Activated naive CD8-positive, alpha-beta T cell treated with anti-CD3 and anti-CD28 coated beads, Interleukin-2, amount 50 U/mL, for 16 hours (primary cell): ENCODE measurements at regions not wholly inside any gene's neighbourhood (a gene's known extent, or its start where the extent isn't known, plus 50 kb on each side); places are given as distances from the start of the nearest gene placed in this dataset.

Experiments
- DNase-seq: peaks from one replicate; pipeline ENCODE4 v3.0.0-alpha.2; 2020; ENCODE audit warnings: low read depth, low spot score

- no peak for DNase-seq
These were observed 142.5 kb upstream of the ARID2 start for GRCh38 chr12:45587012-45587411.

GRCh38 chr12:45587877-45588533 lies 141.5 kb upstream of the ARID2 start:
- DNase-seq: no peak

GRCh38 chr12:45590646-45591045 lies 138.9 kb upstream of the ARID2 start:
- no peak for DNase-seq

GRCh38 chr12:45591635-45592034 lies 137.9 kb upstream of the ARID2 start:
- DNase-seq: no peak

- DNase-seq: no peak
These were observed 133.1 kb upstream of the ARID2 start for GRCh38 chr12:45596366-45596765.

GRCh38 chr12:45598336-45598735 lies 131.2 kb upstream of the ARID2 start:
- no peak for DNase-seq

GRCh38 chr12:45598761-45599160 lies 130.7 kb upstream of the ARID2 start:
- no peak for DNase-seq

GRCh38 chr12:45599196-45599595 lies 130.3 kb upstream of the ARID2 start:
- no peak for DNase-seq

- no peak for DNase-seq
These were observed 128.1 kb upstream of the ARID2 start for GRCh38 chr12:45601390-45601789.

GRCh38 chr12:45601888-45602287 lies 127.6 kb upstream of the ARID2 start:
- DNase-seq: no peak

GRCh38 chr12:45605624-45606023 lies 123.9 kb upstream of the ARID2 start:
- no peak for DNase-seq

- no peak for DNase-seq
These were observed 118.4 kb upstream of the ARID2 start for GRCh38 chr12:45611061-45611460.

- DNase-seq: no peak
These were observed 118.0 kb upstream of the ARID2 start for GRCh38 chr12:45611495-45611894.

GRCh38 chr12:45612044-45612794 lies 117.3 kb upstream of the ARID2 start:
- DNase-seq: no peak

- no peak for DNase-seq
These were observed 116.2 kb upstream of the ARID2 start for GRCh38 chr12:45613296-45613695.

GRCh38 chr12:45613855-45614254 lies 115.7 kb upstream of the ARID2 start:
- no peak for DNase-seq

GRCh38 chr12:45615268-45615667 lies 114.2 kb upstream of the ARID2 start:
- no peak for DNase-seq

GRCh38 chr12:45619736-45620135 lies 109.8 kb upstream of the ARID2 start:
- DNase-seq: no peak

GRCh38 chr12:45621703-45622102 lies 107.8 kb upstream of the ARID2 start:
- no peak for DNase-seq

GRCh38 chr12:45622210-45622937 lies 107.1 kb upstream of the ARID2 start:
- DNase-seq: no peak

- DNase-seq: no peak
These were observed 106.3 kb upstream of the ARID2 start for GRCh38 chr12:45623221-45623620.

GRCh38 chr12:45623940-45624339 lies 105.6 kb upstream of the ARID2 start:
- DNase-seq: no peak

GRCh38 chr12:45626965-45627364 lies 102.5 kb upstream of the ARID2 start:
- DNase-seq: no peak
